GM19238 (cell line): ENCODE measurements at regions not wholly inside any gene's neighbourhood (a gene's known extent, or its start where the extent isn't known, plus 50 kb on each side); places are given as distances from the start of the nearest gene placed in this dataset.

Source experiments
- DNase-seq: peaks from one replicate; pipeline ENCODE4 v3.0.0; 2011; ENCODE audit warnings: low spot score; ENCODE audit not compliant: insufficient read length

- DNase-seq: no peak
Observed at GRCh38 chr2:226336283-226336682, 463.3 kb downstream of the IRS1 start.

- no peak for DNase-seq
Observed at GRCh38 chr2:226334981-226335720, 464.5 kb downstream of the IRS1 start.

DNA sequence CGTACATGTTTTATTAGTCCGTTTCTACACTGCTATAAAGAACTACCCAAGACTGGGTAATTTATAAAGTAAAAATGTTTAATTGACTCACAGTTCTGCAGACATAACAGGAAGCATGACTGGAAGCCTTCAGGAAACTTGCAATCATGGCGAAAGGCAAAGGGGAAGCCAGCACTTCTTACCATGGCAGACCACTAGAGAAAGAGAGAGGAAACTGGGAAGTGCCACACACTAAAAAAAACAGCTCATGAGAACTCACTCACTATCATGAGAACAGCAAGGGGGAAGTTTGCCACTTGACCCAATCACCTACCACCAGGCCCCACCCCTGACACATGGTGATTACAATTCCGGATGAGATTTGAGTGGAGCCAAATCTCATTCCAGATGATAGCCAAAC lies 466.2 kb downstream of the IRS1 start:
- DNase-seq: no peak

DNA sequence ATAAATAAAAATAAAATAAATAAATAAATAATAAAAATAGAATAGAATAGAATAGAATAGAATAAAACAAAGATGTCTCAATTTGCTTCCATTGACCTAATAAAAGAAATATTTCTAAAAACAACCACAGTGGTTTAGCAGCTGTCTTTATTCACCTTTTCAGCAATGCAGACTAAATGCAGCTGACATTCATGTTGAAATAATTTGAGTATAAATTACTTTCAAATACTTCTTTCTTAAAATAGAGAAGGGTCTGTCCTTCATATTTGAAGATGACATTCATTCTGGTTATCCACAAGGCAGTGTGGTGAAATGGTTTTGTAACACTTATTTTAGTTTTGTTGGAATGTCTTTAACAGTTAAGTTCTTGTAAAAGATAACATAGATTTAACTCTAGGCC lies 469.4 kb downstream of the IRS1 start:
- DNase-seq: no peak

DNA sequence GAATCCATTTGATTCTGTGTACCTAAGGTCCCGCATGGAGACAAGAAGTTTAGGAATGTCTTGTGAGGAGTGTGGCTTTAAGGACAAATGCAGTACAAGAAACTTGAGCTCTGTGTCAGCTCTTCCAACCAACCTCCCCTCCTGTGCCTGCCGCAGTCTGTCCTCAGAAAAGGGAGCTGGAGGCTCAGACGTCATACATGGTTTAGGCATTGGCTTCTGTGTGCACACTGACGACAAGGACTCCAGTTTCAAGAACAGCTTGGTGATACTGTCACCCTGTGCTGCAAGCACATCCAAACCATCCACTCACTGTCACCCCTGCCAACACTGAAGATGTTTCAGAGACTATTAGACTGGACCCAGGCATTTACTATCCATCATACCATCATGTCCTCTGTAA lies 470.4 kb downstream of the IRS1 start:
- no peak for DNase-seq

- DNase-seq: no peak
Observed at GRCh38 chr2:226327830-226328229, 471.8 kb downstream of the IRS1 start.

DNA sequence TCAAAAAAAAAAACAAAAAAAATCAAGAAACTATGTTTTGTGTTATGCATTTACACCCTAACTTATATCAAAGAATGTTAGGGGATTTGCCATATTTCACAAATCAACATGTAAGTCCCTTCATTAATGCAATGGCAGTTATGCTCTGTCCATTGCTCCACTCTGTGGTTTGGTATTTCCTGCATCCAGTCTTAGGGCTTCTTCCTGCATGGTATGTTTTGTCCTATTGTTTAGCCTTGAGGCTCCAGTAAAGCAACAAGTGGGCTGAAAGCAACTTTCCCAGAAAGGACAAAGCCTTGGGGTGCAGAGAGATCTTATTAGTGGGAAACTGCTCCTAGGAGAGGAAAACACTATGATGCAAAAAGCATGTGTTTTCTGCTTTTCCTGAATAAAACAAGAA lies 474.1 kb downstream of the IRS1 start:
- no peak for DNase-seq

DNA sequence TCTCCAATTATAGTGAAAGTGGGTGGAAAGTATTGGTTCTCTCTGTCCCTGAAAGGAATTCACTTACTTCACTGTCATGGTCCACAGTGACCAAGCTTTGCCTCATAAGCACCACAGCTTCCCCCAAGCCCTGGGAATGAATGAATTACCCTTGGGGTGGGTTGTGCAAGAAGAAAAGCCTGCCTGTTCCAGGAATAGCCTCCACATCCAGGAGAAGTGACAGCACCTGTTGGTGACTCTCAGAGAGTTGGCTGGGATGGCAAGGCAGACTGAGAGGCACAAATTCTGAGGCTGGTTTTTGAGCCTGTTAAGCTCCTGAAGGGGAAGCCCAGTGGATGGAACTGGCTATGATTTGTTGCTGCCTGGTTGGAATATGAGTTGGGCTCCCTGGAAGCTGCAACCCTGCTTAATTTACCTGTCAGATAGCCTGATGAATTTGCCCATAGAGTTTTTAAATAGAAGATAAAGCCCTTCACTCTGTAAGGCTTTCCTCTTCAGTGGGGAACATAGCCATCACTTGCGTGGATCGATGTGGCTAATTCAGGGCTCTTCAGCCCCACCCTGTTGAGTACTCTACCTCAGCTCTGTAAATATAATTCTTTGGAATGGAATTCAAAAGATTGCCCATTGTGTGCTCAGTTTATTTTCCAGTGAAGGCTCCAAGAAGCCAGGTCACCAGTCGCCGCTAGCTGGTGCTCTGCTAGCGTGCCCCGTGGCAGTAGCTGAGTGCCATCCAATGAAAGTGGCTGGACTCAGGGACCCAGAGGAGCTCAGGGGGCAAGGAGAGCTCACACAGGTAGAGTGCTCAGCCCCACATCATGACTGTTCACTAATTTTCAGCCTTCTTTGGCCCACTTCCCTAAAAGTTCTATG lies 479.3 kb downstream of the IRS1 start:
- DNase-seq: no peak

DNA sequence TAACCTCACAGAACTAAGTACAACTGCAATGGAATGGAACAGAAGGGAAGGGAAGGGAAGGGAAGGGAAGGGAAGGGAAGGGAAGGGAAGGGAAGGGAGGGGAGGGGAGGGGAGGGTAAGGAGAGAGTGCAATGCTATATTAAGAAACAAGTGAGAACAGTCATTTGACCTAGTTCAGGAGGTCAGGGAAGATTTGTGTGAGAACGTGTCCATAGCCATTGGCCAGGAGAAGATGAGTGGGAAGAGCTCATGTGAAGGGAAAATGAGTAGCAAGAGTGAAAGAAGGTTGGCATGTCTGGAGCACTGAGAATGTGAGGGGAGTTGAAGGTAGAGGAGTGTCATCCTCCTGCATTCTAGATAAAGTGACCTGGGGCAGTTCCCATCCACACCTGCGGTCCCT lies 481.6 kb downstream of the IRS1 start:
- no peak for DNase-seq

GRCh38 chr2:226313060-226313459 lies 486.6 kb downstream of the IRS1 start:
- DNase-seq: no peak

DNA sequence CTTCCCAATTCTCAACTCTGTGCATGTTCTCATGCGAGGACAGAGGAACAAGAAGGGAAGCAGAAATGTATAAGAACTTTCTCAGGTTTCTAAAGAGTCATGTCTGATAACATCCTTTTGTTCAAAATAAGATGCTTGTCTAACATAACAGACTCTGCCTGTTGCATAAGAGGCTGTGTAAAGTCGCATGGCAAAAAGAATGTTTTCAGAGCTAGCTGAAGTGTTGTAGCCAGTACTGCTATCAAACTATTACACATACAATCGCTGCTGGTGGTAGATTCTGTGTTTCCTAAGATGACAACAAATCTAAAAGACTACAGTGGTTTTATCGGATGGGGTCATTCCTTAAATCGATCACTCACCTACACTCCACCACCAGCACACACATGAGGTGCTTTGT lies 487.5 kb downstream of the IRS1 start:
- DNase-seq: no peak

DNA sequence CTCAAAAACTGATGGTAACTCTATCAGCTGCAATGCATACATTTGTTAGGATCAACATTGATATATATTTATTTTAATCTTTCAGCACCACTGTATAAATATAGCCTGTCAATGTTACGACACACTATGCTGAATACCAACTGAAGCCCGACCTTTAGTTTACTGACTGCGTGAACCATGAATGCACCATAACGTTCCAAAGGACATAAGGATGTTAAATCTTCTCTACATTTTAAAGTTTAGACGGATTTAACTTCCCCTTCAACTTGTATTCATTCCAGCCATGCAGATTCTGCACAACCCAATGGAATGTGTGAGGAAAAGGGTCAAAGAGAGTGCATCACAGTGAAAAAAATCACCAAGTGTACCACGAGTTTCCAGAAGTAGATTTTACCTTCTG lies 489.5 kb downstream of the IRS1 start:
- no peak for DNase-seq

DNA sequence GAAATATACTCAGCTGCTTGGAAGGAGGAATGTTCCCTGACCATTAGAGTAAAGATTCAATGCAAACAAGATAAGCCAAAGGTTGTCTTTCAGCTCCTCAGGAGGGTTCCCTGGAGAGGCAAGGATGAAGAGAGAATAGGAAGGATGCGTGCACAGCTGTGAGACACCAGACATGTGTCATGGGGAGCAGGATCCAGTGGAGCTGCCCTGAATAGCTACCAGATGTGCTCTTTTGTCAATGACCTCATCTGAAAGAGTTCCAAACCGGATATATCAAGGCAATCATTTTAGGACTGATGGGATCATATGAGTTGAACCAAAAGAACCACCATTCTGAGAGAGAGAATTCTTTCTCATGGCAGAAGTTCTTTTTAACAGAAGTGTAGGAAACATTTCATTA lies 490.6 kb downstream of the IRS1 start:
- DNase-seq: no peak

GRCh38 chr2:226308323-226308680 lies 491.3 kb downstream of the IRS1 start:
- DNase-seq: no peak

DNA sequence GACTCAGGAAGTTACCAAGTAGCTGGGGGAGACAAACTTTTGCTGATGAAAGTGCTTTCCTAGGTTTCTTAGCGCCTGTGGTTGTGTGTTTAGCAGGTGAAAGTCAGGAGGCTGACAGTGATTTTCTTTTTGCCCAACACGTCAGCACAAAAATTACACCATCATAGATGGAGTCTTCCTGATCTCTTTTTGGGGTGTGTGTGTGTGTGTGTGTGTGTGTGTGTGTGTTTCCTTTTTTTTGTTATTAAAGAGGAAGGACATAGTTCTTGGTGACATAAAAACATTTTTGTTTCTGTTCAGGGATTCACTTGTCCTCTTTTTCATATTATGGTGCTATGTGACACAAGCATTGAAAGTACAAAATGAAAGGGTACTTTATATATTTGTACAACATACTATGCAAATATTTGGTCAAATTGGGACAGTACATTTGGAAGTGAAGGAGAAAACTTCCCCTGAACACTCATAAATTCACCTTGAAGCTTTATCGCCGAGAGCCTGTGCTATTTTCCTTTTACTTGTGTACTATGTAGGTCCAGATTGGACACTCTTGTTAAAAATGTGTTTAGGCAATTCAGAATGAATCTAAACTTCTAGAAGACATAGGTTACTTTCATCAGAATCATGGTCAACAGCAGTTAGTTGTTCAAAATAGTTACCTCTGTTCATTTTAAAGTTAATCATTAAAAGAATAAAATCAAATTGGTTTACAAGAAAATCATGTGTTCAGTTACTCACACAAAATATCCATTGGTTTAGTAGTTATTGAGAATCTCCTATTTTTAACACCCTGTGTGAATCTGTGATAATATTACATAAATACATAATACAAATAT lies 491.9 kb downstream of the IRS1 start:
- no peak for DNase-seq

DNA sequence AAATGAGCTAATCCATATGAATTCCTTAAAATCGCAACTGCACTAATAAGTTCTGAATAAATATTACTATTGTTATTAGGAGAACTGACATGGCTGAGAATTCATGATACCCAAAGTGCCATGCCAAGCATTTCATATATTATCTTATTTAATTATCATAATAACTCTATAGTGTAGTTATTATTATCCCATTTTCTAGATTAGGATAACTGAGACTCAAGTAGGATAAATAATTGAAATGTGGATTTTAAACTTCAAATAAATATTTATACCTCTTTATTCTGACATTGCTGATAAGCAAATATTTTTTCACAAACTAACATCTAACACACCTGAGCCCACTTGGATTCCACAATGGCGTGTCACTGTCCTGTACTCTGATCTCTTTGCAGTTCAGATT lies 492.7 kb downstream of the IRS1 start:
- no peak for DNase-seq

GRCh38 chr2:226304308-226304707 lies 495.3 kb downstream of the IRS1 start:
- DNase-seq: no peak

- no peak for DNase-seq
Observed at GRCh38 chr2:226303707-226304106, 495.9 kb downstream of the IRS1 start.

DNA sequence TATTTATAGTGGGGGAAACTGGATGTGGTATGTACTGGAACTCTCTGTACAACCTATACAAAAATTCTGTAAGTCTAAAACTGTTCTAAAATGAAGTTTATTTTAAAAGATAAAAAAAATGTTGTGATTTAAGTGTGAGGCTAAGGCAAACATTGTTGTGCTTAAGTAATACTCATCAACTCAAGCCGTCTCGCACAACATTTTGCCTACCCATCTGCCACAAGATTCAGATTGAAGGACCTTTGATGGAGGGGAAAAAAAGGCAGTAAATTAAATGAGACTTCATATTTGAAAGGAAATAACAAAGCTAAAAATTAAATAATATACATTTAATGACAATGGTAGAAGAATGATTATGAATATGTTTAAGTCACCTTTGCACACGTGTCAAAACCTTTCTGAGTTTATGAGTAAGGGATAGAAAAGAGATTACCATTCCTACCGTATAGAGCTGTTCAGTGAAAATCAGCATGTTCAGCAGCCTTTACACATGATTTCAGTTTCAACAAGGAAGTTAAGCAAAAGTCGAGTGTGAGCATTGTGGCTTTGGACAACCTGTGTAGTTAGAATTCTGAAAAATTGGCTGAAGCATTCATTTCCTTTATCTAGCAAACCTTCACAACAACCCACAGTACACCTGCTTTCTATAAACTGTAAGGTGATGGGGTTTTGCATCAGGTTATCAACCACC lies 499.3 kb downstream of the IRS1 start:
- DNase-seq: no peak

- DNase-seq: no peak
Observed at GRCh38 chr2:226299771-226300170, 499.8 kb downstream of the IRS1 start.

GRCh38 chr2:226295681-226296080 lies 503.9 kb downstream of the IRS1 start:
- DNase-seq: no peak
